ENCODE measurements at regions not wholly inside any gene's neighbourhood (a gene's known extent, or its start where the extent isn't known, plus 50 kb on each side); places are given as distances from the start of the nearest gene placed in this dataset.

DNA sequence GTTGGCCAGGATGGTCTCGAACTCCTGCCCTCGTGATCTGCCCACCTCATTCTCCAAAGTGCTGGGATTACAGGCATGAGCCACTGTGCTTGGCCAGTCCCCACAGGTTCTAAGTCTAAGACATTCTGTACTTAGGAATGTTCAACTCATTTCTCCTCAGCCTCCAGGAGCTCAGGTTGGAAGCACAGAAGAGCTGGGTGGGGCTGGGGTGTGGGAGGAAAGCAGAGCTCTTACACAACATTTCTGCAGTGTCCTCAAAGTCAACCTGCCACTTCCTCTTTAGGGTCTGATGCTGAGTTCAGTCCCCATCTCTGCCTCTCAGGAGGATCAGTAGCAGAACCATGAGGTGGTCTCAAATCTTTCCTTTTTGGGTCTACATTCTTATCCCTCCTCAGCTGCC, 75.5 kb downstream of the MRPL46 start:
- H3K9me3 Mint-ChIP-seq (ENCODE audit: low read depth, unreplicated experiment) = no peaks in the 10 kb centered on the region
- CTCF ChIA-PET = interaction anchor here (0.5 kb wide), 1 partner anchor 96 kb away, joined by 5 read pairs; no protein-coding TSS in a partner anchor
- intact Hi-C loops (cut with micrococcal nuclease; ENCODE audit: unreplicated experiment) = no loop called here
- peaks cover 82% of the 10 kb centered on the region for H3K27me3 Mint-ChIP-seq (ENCODE audit: unreplicated experiment)
- no peak overlapping the region for H3K27ac Mint-ChIP-seq (ENCODE audit: unreplicated experiment)
- no peak for DNase-seq
- H3K4me3 Mint-ChIP-seq (ENCODE audit: low read depth, unreplicated experiment) = no peak overlapping the region
- H3K4me1 Mint-ChIP-seq (ENCODE audit: low read depth, unreplicated experiment) = no peaks in the 10 kb centered on the region
- BruUV-seq (replicated peaks) = no TSS peak
- no peaks in the 10 kb centered on the region for H3K36me3 Mint-ChIP-seq (ENCODE audit: insufficient read depth, unreplicated experiment)
- TF ChIP-seq, protein P1, sequence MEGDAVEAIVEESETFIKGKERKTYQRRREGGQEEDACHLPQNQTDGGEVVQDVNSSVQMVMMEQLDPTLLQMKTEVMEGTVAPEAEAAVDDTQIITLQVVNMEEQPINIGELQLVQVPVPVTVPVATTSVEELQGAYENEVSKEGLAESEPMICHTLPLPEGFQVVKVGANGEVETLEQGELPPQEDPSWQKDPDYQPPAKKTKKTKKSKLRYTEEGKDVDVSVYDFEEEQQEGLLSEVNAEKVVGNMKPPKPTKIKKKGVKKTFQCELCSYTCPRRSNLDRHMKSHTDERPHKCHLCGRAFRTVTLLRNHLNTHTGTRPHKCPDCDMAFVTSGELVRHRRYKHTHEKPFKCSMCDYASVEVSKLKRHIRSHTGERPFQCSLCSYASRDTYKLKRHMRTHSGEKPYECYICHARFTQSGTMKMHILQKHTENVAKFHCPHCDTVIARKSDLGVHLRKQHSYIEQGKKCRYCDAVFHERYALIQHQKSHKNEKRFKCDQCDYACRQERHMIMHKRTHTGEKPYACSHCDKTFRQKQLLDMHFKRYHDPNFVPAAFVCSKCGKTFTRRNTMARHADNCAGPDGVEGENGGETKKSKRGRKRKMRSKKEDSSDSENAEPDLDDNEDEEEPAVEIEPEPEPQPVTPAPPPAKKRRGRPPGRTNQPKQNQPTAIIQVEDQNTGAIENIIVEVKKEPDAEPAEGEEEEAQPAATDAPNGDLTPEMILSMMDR (IDR thresholded peaks at IDR 0.05; ENCODE audit: unreplicated experiment) = no peak

DNA sequence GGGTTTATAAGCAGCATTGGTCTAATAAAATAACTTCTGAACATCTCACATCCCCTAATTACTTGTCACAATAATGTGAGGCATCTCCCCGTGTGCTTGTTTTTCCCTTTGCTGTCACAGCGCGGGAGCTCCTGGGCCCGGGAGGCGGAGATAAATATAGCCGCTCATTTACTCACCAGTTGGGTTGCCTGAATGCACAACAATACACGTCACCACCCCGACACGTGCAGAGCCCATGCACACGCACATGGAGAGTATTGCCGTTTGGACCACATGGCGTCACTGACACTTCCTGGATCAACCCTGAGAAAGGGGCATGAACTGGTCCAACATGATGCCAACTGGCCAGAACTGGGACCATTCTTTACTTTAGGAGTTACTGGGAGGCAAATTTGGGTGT, 76.2 kb downstream of the MRPL46 start:
- no peak overlapping the region for H3K4me3 Mint-ChIP-seq (ENCODE audit: low read depth, unreplicated experiment)
- H3K4me1 Mint-ChIP-seq (ENCODE audit: low read depth, unreplicated experiment) = no peaks in the 10 kb centered on the region
- H3K27me3 Mint-ChIP-seq (ENCODE audit: unreplicated experiment) = peaks cover 82% of the 10 kb centered on the region
- CTCF ChIA-PET = no interaction called here
- TF ChIP-seq, protein P1 (IDR thresholded peaks at IDR 0.05; ENCODE audit: unreplicated experiment) = no peak
- no peaks in the 10 kb centered on the region for H3K36me3 Mint-ChIP-seq (ENCODE audit: insufficient read depth, unreplicated experiment)
- no TSS peak for BruUV-seq (replicated peaks)
- no peak overlapping the region for H3K27ac Mint-ChIP-seq (ENCODE audit: unreplicated experiment)
- DNase-seq = no peak
- no peaks in the 10 kb centered on the region for H3K9me3 Mint-ChIP-seq (ENCODE audit: low read depth, unreplicated experiment)
- intact Hi-C loops (cut with micrococcal nuclease; ENCODE audit: unreplicated experiment) = no loop called here

DNA sequence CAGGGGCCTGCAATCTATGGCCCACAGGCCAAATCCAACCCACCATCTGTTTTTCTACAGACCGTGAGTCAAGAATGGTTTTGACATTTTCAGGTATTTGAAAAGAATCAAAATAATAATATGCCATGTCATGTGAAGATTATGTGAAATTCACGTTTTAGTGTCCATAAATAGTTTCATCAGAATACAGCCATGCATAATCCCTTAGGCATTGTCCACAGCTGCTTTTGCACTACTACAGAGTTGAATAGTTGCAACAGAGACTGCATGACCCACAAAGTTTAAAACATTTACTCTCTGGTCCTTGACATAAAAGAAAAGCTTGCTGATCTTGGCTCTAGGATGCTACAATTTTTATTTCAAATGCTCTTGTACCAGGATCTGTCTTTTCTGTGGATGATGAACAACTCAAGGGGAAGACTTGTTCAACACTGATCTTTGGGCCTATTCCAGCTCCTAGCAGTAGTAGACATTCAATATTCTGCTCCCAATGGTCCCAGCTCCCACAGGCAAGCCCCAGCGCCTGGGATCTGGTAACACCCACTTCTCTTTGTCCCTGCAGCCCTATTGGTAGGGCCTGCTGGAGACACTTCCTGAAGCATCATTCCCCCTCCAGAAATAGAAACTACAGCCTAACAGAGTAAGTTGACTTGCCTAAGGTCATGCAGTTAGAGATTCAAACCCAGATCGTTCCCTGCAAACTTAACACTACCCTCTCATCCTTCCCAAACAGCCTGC, 76.9 kb downstream of the MRPL46 start:
- Mint-ChIP-seq H3K4me1 (ENCODE audit: low read depth, unreplicated experiment) (no peaks in the 10 kb centered on the region), H3K4me3 (ENCODE audit: low read depth, unreplicated experiment) (no peak overlapping the region), H3K9me3 (ENCODE audit: low read depth, unreplicated experiment) (no peaks in the 10 kb centered on the region), H3K36me3 (ENCODE audit: insufficient read depth, unreplicated experiment) (no peaks in the 10 kb centered on the region), H3K27me3 (ENCODE audit: unreplicated experiment) (peaks cover 82% of the 10 kb centered on the region), H3K27ac (ENCODE audit: unreplicated experiment) (no peak overlapping the region)
- intact Hi-C loops (cut with micrococcal nuclease; ENCODE audit: unreplicated experiment) = no loop called here
- CTCF ChIA-PET = no interaction called here
- no TSS peak for BruUV-seq (replicated peaks)
- TF ChIP-seq, protein P1 (IDR thresholded peaks at IDR 0.05; ENCODE audit: unreplicated experiment) = no peak
- DNase-seq = no peak

DNA sequence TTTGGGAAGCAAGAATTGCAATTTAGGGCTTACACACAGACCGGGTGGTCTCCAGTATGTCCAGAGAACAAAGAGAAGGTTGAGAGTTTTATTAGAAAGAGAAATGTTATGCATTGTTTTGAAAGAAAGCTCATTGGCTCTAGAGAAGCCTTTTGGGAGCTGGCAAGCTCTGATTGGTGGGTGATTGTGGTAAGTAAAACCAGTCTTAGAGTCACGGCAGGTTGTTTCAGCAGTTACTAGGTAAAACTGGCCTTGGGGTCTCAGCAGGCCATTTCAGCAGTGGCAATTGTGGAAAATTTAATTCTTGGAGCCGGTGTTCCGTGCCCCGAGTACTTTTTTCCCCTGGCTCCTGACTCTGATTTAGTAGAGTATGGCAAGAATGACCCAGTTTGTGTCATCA, 78.1 kb downstream of the MRPL46 start:
- TF ChIP-seq, protein P1 (IDR thresholded peaks at IDR 0.05; ENCODE audit: unreplicated experiment) = no peak
- intact Hi-C loops (cut with micrococcal nuclease; ENCODE audit: unreplicated experiment) = no loop called here
- no peak overlapping the region for H3K4me3 Mint-ChIP-seq (ENCODE audit: low read depth, unreplicated experiment)
- H3K4me1 Mint-ChIP-seq (ENCODE audit: low read depth, unreplicated experiment) = no peaks in the 10 kb centered on the region
- no peaks in the 10 kb centered on the region for H3K9me3 Mint-ChIP-seq (ENCODE audit: low read depth, unreplicated experiment)
- CTCF ChIA-PET = no interaction called here
- H3K36me3 Mint-ChIP-seq (ENCODE audit: insufficient read depth, unreplicated experiment) = no peaks in the 10 kb centered on the region
- BruUV-seq (replicated peaks) = no TSS peak
- peaks cover 82% of the 10 kb centered on the region for H3K27me3 Mint-ChIP-seq (ENCODE audit: unreplicated experiment)
- no peak overlapping the region for H3K27ac Mint-ChIP-seq (ENCODE audit: unreplicated experiment)
- no peak for DNase-seq
